Erythroblast (primary cell): ENCODE measurements at regions not wholly inside any gene's neighbourhood (a gene's known extent, or its start where the extent isn't known, plus 50 kb on each side); places are given as distances from the start of the nearest gene placed in this dataset.

Experiments
- GATA1 ChIP-seq: IDR thresholded peaks from 2 replicates; pipeline ENCODE4 v1.6.1; 2011; ENCODE audit warnings: low read depth, mild to moderate bottlenecking, control low read depth, low read length, moderate library complexity
- POLR2A ChIP-seq: IDR thresholded peaks from 2 replicates; pipeline ENCODE4 v1.6.1; 2011; ENCODE audit warnings: mild to moderate bottlenecking, low read length

DNA sequence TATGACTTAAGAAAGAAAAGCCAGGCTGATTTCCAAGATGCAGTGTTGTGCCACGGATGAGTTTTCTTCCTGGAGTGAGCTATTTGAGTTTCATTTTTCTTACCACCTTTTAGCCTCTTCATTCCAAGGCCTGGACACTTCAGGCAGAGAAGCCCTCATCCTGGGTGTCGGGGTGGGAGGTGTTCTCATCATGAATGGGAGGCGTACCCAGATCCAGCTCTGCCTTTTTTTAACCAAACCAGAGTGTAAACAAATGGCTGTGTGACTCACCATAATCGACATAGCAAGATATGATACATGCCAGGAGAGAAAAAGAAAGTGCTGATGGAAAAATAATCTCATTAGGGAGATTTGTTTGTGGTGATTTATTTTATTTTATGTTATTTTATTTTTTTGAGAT lies 79.9 kb downstream of the ARF6 start:
- TF ChIP-seq POLR2A (no peak), GATA1 (no peak)
